ENCODE measurements at regions not wholly inside any gene's neighbourhood (a gene's known extent, or its start where the extent isn't known, plus 50 kb on each side); places are given as distances from the start of the nearest gene placed in this dataset.

GRCh38 chr13:72168126-72168855, 301.3 kb upstream of the DACH1 start:
- H3K9me3 ChIP-seq (ENCODE audit: control insufficient read depth in 2 of 3, low read length in 3 of 3), result no peaks in the 10 kb centered on the region
- H3K36me3 ChIP-seq (ENCODE audit: control insufficient read depth in 2 of 3, insufficient read depth in 3 of 3, low read length in 3 of 3), result no peaks in the 10 kb centered on the region
- H3K4me1 ChIP-seq (ENCODE audit: control insufficient read depth in 2 of 2, insufficient read depth in 2 of 2, low read length in 2 of 2), result no peaks in the 10 kb centered on the region
- DNase-seq, result no peak
- no peak overlapping the region for H3K27ac ChIP-seq (ENCODE audit: low read depth, low read length)
- Mint-ChIP-seq H3K9me3 (peaks cover 0 to 6% (median 0%) of the 10 kb centered on the region in 11 donors), H3K27me3 (no peaks in the 10 kb centered on the region), H3K36me3 (no peaks in the 10 kb centered on the region), H3K27ac (no peak overlapping the region), H3K4me1 (no peaks in the 10 kb centered on the region), H3K4me3 (no peak overlapping the region)
- intact Hi-C loops (cut with micrococcal nuclease), result no loop called here
- ATAC-seq, result no peak
- CTCF ChIA-PET, result no interaction called here
- POLR2A ChIA-PET, result no interaction called here
- H3K4me3 ChIP-seq (ENCODE audit: low read length), result no peak overlapping the region
- no peaks in the 10 kb centered on the region for H3K27me3 ChIP-seq (ENCODE audit: control insufficient read depth in 2 of 2, insufficient read depth in 2 of 2, low read length in 2 of 2)

DNA sequence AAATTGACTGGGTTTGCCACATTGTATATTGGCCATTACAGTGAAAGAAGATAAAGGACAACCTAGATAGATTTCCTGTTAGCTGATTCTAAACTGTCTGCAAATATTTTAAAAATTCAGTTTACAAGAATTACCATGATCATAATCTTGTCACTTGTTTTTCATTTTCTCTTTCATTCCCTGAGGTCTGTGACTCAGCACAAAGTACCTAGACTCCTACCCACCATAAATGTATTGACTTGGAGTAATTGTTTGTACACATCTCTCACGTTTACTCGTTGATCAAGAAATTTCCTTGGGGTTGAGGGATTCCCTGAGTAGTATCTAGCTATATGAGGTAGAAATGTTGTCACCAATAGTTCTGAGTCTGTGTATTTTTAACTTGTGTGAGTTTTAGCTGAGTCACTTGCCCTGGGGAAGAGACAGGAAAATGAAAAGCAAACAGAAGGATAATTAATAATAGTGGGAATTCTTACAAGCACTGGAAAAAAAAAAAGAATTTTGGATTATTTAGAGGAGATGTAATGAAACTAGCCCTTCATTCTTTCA, 299.2 kb upstream of the DACH1 start:
- Mint-ChIP-seq H3K9me3 (peaks cover 0 to 6% (median 0%) of the 10 kb centered on the region in 11 donors), H3K4me1 (no peaks in the 10 kb centered on the region), H3K27ac (no peak overlapping the region), H3K27me3 (no peaks in the 10 kb centered on the region), H3K4me3 (no peak overlapping the region), H3K36me3 (no peaks in the 10 kb centered on the region)
- H3K27ac ChIP-seq (ENCODE audit: low read depth, low read length), result no peak overlapping the region
- no peaks in the 10 kb centered on the region for H3K36me3 ChIP-seq (ENCODE audit: control insufficient read depth in 2 of 3, insufficient read depth in 3 of 3, low read length in 3 of 3)
- intact Hi-C loops (cut with micrococcal nuclease), result no loop called here
- POLR2A ChIA-PET, result no interaction called here
- DNase-seq (no peak), ATAC-seq (no peak)
- no peaks in the 10 kb centered on the region for H3K4me1 ChIP-seq (ENCODE audit: control insufficient read depth in 2 of 2, insufficient read depth in 2 of 2, low read length in 2 of 2)
- CTCF ChIA-PET, result no interaction called here
- H3K9me3 ChIP-seq (ENCODE audit: control insufficient read depth in 2 of 3, low read length in 3 of 3), result no peaks in the 10 kb centered on the region
- H3K4me3 ChIP-seq (ENCODE audit: low read length), result no peak overlapping the region
- no peaks in the 10 kb centered on the region for H3K27me3 ChIP-seq (ENCODE audit: control insufficient read depth in 2 of 2, insufficient read depth in 2 of 2, low read length in 2 of 2)

GRCh38 chr13:72165276-72165675, 298.3 kb upstream of the DACH1 start:
- ATAC-seq (no peak), DNase-seq (no peak)
- H3K27me3 Mint-ChIP-seq, result no peaks in the 10 kb centered on the region
- no peaks in the 10 kb centered on the region for H3K27me3 ChIP-seq (ENCODE audit: control insufficient read depth in 2 of 2, insufficient read depth in 2 of 2, low read length in 2 of 2)
- no peak overlapping the region for H3K27ac Mint-ChIP-seq
- H3K4me3 ChIP-seq (ENCODE audit: low read length), result no peak overlapping the region
- no peak overlapping the region for H3K27ac ChIP-seq (ENCODE audit: low read depth, low read length)
- H3K36me3 Mint-ChIP-seq, result no peaks in the 10 kb centered on the region
- H3K9me3 ChIP-seq (ENCODE audit: control insufficient read depth in 2 of 3, low read length in 3 of 3), result no peaks in the 10 kb centered on the region
- H3K9me3 Mint-ChIP-seq, result peaks cover 0 to 9% (median 0%) of the 10 kb centered on the region in 11 donors
- H3K36me3 ChIP-seq (ENCODE audit: control insufficient read depth in 2 of 3, insufficient read depth in 3 of 3, low read length in 3 of 3), result no peaks in the 10 kb centered on the region
- no peak overlapping the region for H3K4me3 Mint-ChIP-seq
- POLR2A ChIA-PET, result no interaction called here
- no peaks in the 10 kb centered on the region for H3K4me1 ChIP-seq (ENCODE audit: control insufficient read depth in 2 of 2, insufficient read depth in 2 of 2, low read length in 2 of 2)
- CTCF ChIA-PET, result no interaction called here
- no peaks in the 10 kb centered on the region for H3K4me1 Mint-ChIP-seq
- intact Hi-C loops (cut with micrococcal nuclease), result no loop called here

- H3K27ac ChIP-seq (ENCODE audit: low read depth, low read length), result no peak overlapping the region
- POLR2A ChIA-PET, result no interaction called here
- Mint-ChIP-seq H3K4me3 (no peak overlapping the region), H3K9me3 (peaks cover 0 to 9% (median under 1%) of the 10 kb centered on the region in 11 donors), H3K27me3 (no peaks in the 10 kb centered on the region), H3K4me1 (no peaks in the 10 kb centered on the region), H3K36me3 (no peaks in the 10 kb centered on the region), H3K27ac (no peak overlapping the region)
- ATAC-seq, result no peak
- no peaks in the 10 kb centered on the region for H3K27me3 ChIP-seq (ENCODE audit: control insufficient read depth in 2 of 2, insufficient read depth in 2 of 2, low read length in 2 of 2)
- H3K4me1 ChIP-seq (ENCODE audit: control insufficient read depth in 2 of 2, insufficient read depth in 2 of 2, low read length in 2 of 2), result no peaks in the 10 kb centered on the region
- CTCF ChIA-PET, result no interaction called here
- H3K9me3 ChIP-seq (ENCODE audit: control insufficient read depth in 2 of 3, low read length in 3 of 3), result no peaks in the 10 kb centered on the region
- H3K36me3 ChIP-seq (ENCODE audit: control insufficient read depth in 2 of 3, insufficient read depth in 3 of 3, low read length in 3 of 3), result no peaks in the 10 kb centered on the region
- no peak overlapping the region for H3K4me3 ChIP-seq (ENCODE audit: low read length)
- intact Hi-C loops (cut with micrococcal nuclease), result no loop called here
- DNase-seq, result no peak
Observed at GRCh38 chr13:72164811-72165210, 297.8 kb upstream of the DACH1 start.

DNA sequence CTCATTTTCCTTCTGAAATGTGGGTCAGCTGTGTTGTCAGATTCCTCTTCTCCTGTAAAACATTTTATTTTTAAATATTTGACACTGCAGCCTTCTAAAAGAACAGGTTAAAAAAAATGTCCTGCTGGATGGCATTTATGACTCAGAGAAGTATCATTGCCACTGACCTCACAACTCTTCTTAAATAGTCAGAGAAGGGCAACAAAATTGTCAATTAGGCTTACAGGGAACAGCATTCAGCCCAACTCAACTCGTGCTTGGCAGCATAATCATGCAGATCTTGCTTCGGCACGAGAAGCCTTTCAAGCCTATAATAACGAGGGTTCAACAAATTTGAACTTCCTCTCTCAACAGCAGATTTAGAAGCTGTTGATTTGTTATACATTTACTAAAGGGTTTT, 296.7 kb upstream of the DACH1 start:
- H3K27me3 Mint-ChIP-seq, result no peaks in the 10 kb centered on the region
- Histone ChIP-seq H3K9me3 (ENCODE audit: control insufficient read depth in 2 of 3, low read length in 3 of 3) (no peaks in the 10 kb centered on the region), H3K4me3 (ENCODE audit: low read length) (no peak overlapping the region), H3K27me3 (ENCODE audit: control insufficient read depth in 2 of 2, insufficient read depth in 2 of 2, low read length in 2 of 2) (no peaks in the 10 kb centered on the region), H3K27ac (ENCODE audit: low read depth, low read length) (no peak overlapping the region), H3K4me1 (ENCODE audit: control insufficient read depth in 2 of 2, insufficient read depth in 2 of 2, low read length in 2 of 2) (no peaks in the 10 kb centered on the region), H3K36me3 (ENCODE audit: control insufficient read depth in 2 of 3, insufficient read depth in 3 of 3, low read length in 3 of 3) (no peaks in the 10 kb centered on the region)
- H3K36me3 Mint-ChIP-seq, result no peaks in the 10 kb centered on the region
- intact Hi-C loops (cut with micrococcal nuclease), result no loop called here
- CTCF ChIA-PET, result no interaction called here
- DNase-seq (no peak), ATAC-seq (no peak)
- H3K4me1 Mint-ChIP-seq, result no peaks in the 10 kb centered on the region
- H3K9me3 Mint-ChIP-seq, result peaks cover 0 to 9% (median 1%) of the 10 kb centered on the region in 11 donors
- no peak overlapping the region for H3K4me3 Mint-ChIP-seq
- H3K27ac Mint-ChIP-seq, result no peak overlapping the region
- POLR2A ChIA-PET, result no interaction called here

GRCh38 chr13:72160977-72161376, 294.0 kb upstream of the DACH1 start:
- ChIA-PET POLR2A (no interaction called here), CTCF (no interaction called here)
- no peaks in the 10 kb centered on the region for H3K9me3 ChIP-seq (ENCODE audit: control insufficient read depth in 2 of 3, low read length in 3 of 3)
- intact Hi-C loops (cut with micrococcal nuclease), result no loop called here
- Mint-ChIP-seq H3K36me3 (no peaks in the 10 kb centered on the region), H3K9me3 (peaks cover 0 to 9% (median 2%) of the 10 kb centered on the region in 11 donors), H3K27ac (no peak overlapping the region), H3K4me3 (no peak overlapping the region), H3K4me1 (no peaks in the 10 kb centered on the region), H3K27me3 (no peaks in the 10 kb centered on the region)
- no peak for ATAC-seq
- H3K27ac ChIP-seq (ENCODE audit: low read depth, low read length), result no peak overlapping the region
- DNase-seq, result no peak
- no peaks in the 10 kb centered on the region for H3K27me3 ChIP-seq (ENCODE audit: control insufficient read depth in 2 of 2, insufficient read depth in 2 of 2, low read length in 2 of 2)
- no peaks in the 10 kb centered on the region for H3K4me1 ChIP-seq (ENCODE audit: control insufficient read depth in 2 of 2, insufficient read depth in 2 of 2, low read length in 2 of 2)
- no peak overlapping the region for H3K4me3 ChIP-seq (ENCODE audit: low read length)
- H3K36me3 ChIP-seq (ENCODE audit: control insufficient read depth in 2 of 3, insufficient read depth in 3 of 3, low read length in 3 of 3), result no peaks in the 10 kb centered on the region

DNA sequence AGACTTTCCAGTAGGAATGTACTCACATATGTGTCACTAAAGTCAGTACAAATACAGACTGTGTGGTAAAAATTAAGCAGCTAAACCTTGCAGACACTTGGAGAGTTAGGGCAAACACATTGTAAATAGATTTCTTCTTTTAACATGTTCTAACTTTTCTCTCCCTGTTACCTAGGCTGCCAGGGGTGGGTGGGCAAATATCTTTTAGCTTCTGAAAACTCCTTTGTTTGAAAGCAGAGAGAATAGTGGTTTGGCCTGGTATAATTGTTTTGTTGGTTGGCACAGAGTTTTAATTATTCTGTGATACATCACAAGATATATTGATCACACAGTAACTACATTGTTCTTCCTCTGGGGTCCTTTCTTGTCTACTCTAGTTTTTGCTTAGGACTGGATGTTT, 289.8 kb upstream of the DACH1 start:
- no peaks in the 10 kb centered on the region for H3K4me1 ChIP-seq (ENCODE audit: control insufficient read depth in 2 of 2, insufficient read depth in 2 of 2, low read length in 2 of 2)
- DNase-seq, result no peak
- Mint-ChIP-seq H3K27ac (no peak overlapping the region), H3K36me3 (no peaks in the 10 kb centered on the region), H3K27me3 (no peaks in the 10 kb centered on the region), H3K9me3 (peaks cover 0 to 14% (median 3%) of the 10 kb centered on the region in 11 donors), H3K4me3 (no peak overlapping the region), H3K4me1 (no peaks in the 10 kb centered on the region)
- no peak overlapping the region for H3K27ac ChIP-seq (ENCODE audit: low read depth, low read length)
- intact Hi-C loops (cut with micrococcal nuclease), result no loop called here
- no peaks in the 10 kb centered on the region for H3K36me3 ChIP-seq (ENCODE audit: control insufficient read depth in 2 of 3, insufficient read depth in 3 of 3, low read length in 3 of 3)
- ChIA-PET CTCF (no interaction called here), POLR2A (no interaction called here)
- H3K4me3 ChIP-seq (ENCODE audit: low read length), result no peak overlapping the region
- ATAC-seq, result no peak
- H3K9me3 ChIP-seq (ENCODE audit: control insufficient read depth in 2 of 3, low read length in 3 of 3), result no peaks in the 10 kb centered on the region
- no peaks in the 10 kb centered on the region for H3K27me3 ChIP-seq (ENCODE audit: control insufficient read depth in 2 of 2, insufficient read depth in 2 of 2, low read length in 2 of 2)

Data from naive thymus-derived CD4-positive, alpha-beta T cell (primary cell).